ENCODE measurements at regions not wholly inside any gene's neighbourhood (a gene's known extent, or its start where the extent isn't known, plus 50 kb on each side); places are given as distances from the start of the nearest gene placed in this dataset.

GRCh38 chr2:21668078-21668710, 544.4 kb downstream of the TDRD15 start:
- DNase-seq (ENCODE audit: low read depth), result no peak
- H3K4me3 ChIP-seq (ENCODE audit: low read length), result no peak overlapping the region
- no peaks in the 10 kb centered on the region for H3K27me3 ChIP-seq (replicated peaks; ENCODE audit: control insufficient read depth, insufficient read depth, low read length)
- H3K9ac ChIP-seq (ENCODE audit: low read length), result no peak overlapping the region
- no peaks in the 10 kb centered on the region for H3K9me3 ChIP-seq (ENCODE audit: control insufficient read depth, low read length)
- H3K36me3 ChIP-seq (ENCODE audit: control insufficient read depth, insufficient read depth, low read length, severe bottlenecking), result no peaks in the 10 kb centered on the region
- H3K4me1 ChIP-seq (ENCODE audit: control insufficient read depth, insufficient read depth, low read length), result no peaks in the 10 kb centered on the region

DNA sequence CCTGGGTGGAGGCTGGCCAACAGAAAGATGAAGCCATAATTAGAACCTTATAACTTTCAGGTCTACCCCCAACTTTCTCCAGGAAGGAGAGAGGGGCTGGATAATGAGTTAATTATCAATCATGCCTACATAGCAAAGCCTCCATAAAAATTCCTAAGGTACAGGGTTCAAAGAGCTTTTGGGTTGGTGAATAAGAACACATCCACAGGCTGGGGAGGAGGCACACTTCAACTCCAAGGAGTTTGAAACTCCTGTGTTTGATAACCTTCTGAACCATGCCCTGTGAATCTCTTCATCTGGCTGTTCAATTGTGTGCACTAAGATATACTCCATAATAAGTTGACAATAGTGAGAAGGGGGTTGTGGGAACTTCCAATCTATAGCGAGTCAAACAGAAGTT, 552.3 kb downstream of the TDRD15 start:
- Histone ChIP-seq H3K4me1 (ENCODE audit: control insufficient read depth, insufficient read depth, low read length) (no peaks in the 10 kb centered on the region), H3K36me3 (ENCODE audit: control insufficient read depth, insufficient read depth, low read length, severe bottlenecking) (no peaks in the 10 kb centered on the region), H3K9me3 (ENCODE audit: control insufficient read depth, low read length) (peaks cover 9% of the 10 kb centered on the region), H3K27me3 (replicated peaks; ENCODE audit: control insufficient read depth, insufficient read depth, low read length) (no peaks in the 10 kb centered on the region), H3K4me3 (ENCODE audit: low read length) (no peak overlapping the region), H3K9ac (ENCODE audit: low read length) (no peak overlapping the region)
- no peak for DNase-seq (ENCODE audit: low read depth)

GRCh38 chr2:21676676-21677075, 552.9 kb downstream of the TDRD15 start:
- H3K36me3 ChIP-seq (ENCODE audit: control insufficient read depth, insufficient read depth, low read length, severe bottlenecking), result no peaks in the 10 kb centered on the region
- no peak overlapping the region for H3K9ac ChIP-seq (ENCODE audit: low read length)
- H3K4me1 ChIP-seq (ENCODE audit: control insufficient read depth, insufficient read depth, low read length), result no peaks in the 10 kb centered on the region
- H3K9me3 ChIP-seq (ENCODE audit: control insufficient read depth, low read length), result peaks cover 15% of the 10 kb centered on the region
- no peak for DNase-seq (ENCODE audit: low read depth)
- H3K4me3 ChIP-seq (ENCODE audit: low read length), result no peak overlapping the region
- no peaks in the 10 kb centered on the region for H3K27me3 ChIP-seq (replicated peaks; ENCODE audit: control insufficient read depth, insufficient read depth, low read length)

GRCh38 chr2:21683838-21684237, 560.1 kb downstream of the TDRD15 start:
- no peaks in the 10 kb centered on the region for H3K27me3 ChIP-seq (replicated peaks; ENCODE audit: control insufficient read depth, insufficient read depth, low read length)

DNA sequence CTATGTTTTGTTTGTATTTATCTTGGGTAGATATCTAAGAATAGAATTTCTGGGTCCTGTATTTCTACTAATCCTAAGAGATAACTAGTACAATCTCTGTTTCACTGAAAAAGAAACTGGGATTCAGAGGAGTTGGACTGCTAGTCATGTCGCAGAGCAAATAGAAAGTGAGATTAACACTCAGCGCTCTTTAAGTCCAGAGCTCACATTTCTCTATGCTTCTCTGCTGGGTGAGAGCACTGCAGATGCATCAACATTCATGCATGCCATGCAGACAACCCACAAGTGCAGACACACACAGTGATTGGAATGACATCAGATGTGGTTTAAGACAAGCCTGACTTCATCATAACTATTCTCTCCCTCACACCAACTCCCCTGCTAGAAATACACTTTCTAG, 563.8 kb downstream of the TDRD15 start:
- H3K4me3 ChIP-seq (ENCODE audit: low read length), result no peak overlapping the region

More at GRCh38 chr2:21683838-21684237, 560.1 kb downstream of the TDRD15 start:
- Histone ChIP-seq H3K9ac (ENCODE audit: low read length) (no peak overlapping the region), H3K4me1 (ENCODE audit: control insufficient read depth, insufficient read depth, low read length) (no peaks in the 10 kb centered on the region), H3K36me3 (ENCODE audit: control insufficient read depth, insufficient read depth, low read length, severe bottlenecking) (no peaks in the 10 kb centered on the region), H3K4me3 (ENCODE audit: low read length) (no peak overlapping the region), H3K9me3 (ENCODE audit: control insufficient read depth, low read length) (peaks cover 30% of the 10 kb centered on the region)
- DNase-seq (ENCODE audit: low read depth), result no peak

GRCh38 chr2:21690005-21690404, 566.2 kb downstream of the TDRD15 start:
- Histone ChIP-seq H3K9me3 (ENCODE audit: control insufficient read depth, low read length) (no peaks in the 10 kb centered on the region), H3K4me1 (ENCODE audit: control insufficient read depth, insufficient read depth, low read length) (no peaks in the 10 kb centered on the region), H3K36me3 (ENCODE audit: control insufficient read depth, insufficient read depth, low read length, severe bottlenecking) (no peaks in the 10 kb centered on the region), H3K9ac (ENCODE audit: low read length) (no peak overlapping the region), H3K4me3 (ENCODE audit: low read length) (no peak overlapping the region), H3K27me3 (replicated peaks; ENCODE audit: control insufficient read depth, insufficient read depth, low read length) (no peaks in the 10 kb centered on the region)
- no peak for DNase-seq (ENCODE audit: low read depth)

More for the DNA sequence above, 563.8 kb downstream of the TDRD15 start:
- Histone ChIP-seq H3K36me3 (ENCODE audit: control insufficient read depth, insufficient read depth, low read length, severe bottlenecking) (no peaks in the 10 kb centered on the region), H3K27me3 (replicated peaks; ENCODE audit: control insufficient read depth, insufficient read depth, low read length) (no peaks in the 10 kb centered on the region), H3K9ac (ENCODE audit: low read length) (no peak overlapping the region), H3K4me1 (ENCODE audit: control insufficient read depth, insufficient read depth, low read length) (no peaks in the 10 kb centered on the region), H3K9me3 (ENCODE audit: control insufficient read depth, low read length) (peaks cover 7% of the 10 kb centered on the region)
- no peak for DNase-seq (ENCODE audit: low read depth)

GRCh38 chr2:21693081-21693480, 569.3 kb downstream of the TDRD15 start:
- DNase-seq (ENCODE audit: low read depth), result no peak
- Histone ChIP-seq H3K36me3 (ENCODE audit: control insufficient read depth, insufficient read depth, low read length, severe bottlenecking) (no peaks in the 10 kb centered on the region), H3K4me3 (ENCODE audit: low read length) (no peak overlapping the region), H3K27me3 (replicated peaks; ENCODE audit: control insufficient read depth, insufficient read depth, low read length) (no peaks in the 10 kb centered on the region), H3K9ac (ENCODE audit: low read length) (no peak overlapping the region), H3K4me1 (ENCODE audit: control insufficient read depth, insufficient read depth, low read length) (no peaks in the 10 kb centered on the region), H3K9me3 (ENCODE audit: control insufficient read depth, low read length) (no peaks in the 10 kb centered on the region)

DNA sequence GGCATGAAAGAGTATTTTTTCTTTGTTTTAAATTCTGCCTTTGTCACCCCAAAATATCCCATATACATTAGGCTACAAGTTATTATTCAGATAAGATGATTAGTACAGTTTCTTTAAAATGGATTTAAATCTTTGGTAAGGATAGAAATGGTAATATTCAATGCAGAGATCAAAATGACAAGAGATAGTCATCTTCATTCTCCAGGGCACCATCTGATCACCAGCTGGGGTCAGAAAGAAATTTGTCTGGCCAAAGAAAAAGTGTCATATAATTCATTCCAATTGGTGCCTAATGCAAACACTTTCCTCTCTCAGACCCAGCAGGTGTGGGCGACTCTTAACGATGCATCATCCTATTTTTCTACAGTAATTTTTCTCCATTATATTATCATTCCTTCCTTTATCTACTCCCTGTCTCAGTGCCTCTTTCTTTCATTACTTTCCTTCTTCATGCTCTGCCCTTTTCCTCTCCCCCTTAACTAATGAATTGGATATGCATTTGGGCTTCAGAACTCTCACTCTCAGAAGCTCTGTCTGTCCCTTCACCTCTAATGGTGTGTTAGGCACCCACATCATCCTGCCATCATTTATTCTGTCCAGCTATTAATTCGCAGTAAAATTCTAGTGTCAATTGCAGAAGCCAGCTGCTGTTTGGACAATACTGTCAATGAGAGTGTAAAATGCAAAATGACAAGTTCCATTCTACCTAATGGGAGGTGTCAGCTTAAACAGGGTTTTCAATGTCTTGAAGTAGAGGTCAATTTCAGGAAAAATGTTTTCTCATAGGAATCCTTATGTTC, 570.5 kb downstream of the TDRD15 start:
- Histone ChIP-seq H3K9ac (ENCODE audit: low read length) (no peak overlapping the region), H3K9me3 (ENCODE audit: control insufficient read depth, low read length) (no peaks in the 10 kb centered on the region), H3K4me1 (ENCODE audit: control insufficient read depth, insufficient read depth, low read length) (no peaks in the 10 kb centered on the region), H3K36me3 (ENCODE audit: control insufficient read depth, insufficient read depth, low read length, severe bottlenecking) (no peaks in the 10 kb centered on the region), H3K4me3 (ENCODE audit: low read length) (no peak overlapping the region), H3K27me3 (replicated peaks; ENCODE audit: control insufficient read depth, insufficient read depth, low read length) (no peaks in the 10 kb centered on the region)
- DNase-seq (ENCODE audit: low read depth), result no peak

DNA sequence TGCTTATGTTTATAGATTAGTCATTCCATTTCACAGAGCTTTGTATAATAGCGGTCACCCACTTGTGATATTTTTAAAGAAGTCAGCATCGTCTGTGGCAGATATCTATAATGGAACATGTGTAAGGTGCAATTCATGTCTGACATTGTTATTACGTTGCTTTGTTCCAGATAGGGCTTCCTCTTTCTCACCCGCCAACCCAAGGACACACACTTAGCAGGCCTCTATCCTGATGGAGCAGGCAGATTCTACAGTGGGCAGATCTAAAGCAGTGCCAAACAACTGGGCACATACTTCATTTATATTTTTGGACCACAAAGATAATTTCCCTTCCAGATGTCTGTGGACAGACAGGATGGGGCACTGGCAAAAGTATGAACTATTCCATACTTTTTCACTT, 573.1 kb downstream of the TDRD15 start:
- no peaks in the 10 kb centered on the region for H3K27me3 ChIP-seq (replicated peaks; ENCODE audit: control insufficient read depth, insufficient read depth, low read length)
- H3K9ac ChIP-seq (ENCODE audit: low read length), result no peak overlapping the region
- H3K4me1 ChIP-seq (ENCODE audit: control insufficient read depth, insufficient read depth, low read length), result no peaks in the 10 kb centered on the region
- H3K36me3 ChIP-seq (ENCODE audit: control insufficient read depth, insufficient read depth, low read length, severe bottlenecking), result no peaks in the 10 kb centered on the region
- H3K9me3 ChIP-seq (ENCODE audit: control insufficient read depth, low read length), result no peaks in the 10 kb centered on the region
- no peak overlapping the region for H3K4me3 ChIP-seq (ENCODE audit: low read length)
- no peak for DNase-seq (ENCODE audit: low read depth)

DNA sequence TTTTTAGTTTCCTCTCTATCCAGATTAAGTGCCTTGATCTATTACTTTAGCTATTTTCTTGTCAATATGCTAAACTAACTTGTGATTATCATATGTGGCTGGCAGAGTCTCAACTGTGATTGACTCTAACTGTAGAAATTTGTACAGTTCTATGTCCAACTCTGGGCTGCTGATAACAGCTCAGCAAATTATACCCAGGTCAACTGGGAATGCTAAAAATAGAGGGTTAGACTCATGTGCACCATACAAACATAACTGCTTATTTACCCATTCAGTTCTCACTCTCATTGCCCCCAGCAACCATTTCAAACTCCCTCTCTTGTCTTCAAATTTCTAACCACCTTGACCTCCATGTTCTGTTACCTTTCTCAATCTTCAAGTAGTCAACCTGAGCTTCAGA, 576.9 kb downstream of the TDRD15 start:
- Histone ChIP-seq H3K9me3 (ENCODE audit: control insufficient read depth, low read length) (no peaks in the 10 kb centered on the region), H3K4me3 (ENCODE audit: low read length) (no peak overlapping the region), H3K4me1 (ENCODE audit: control insufficient read depth, insufficient read depth, low read length) (no peaks in the 10 kb centered on the region), H3K27me3 (replicated peaks; ENCODE audit: control insufficient read depth, insufficient read depth, low read length) (no peaks in the 10 kb centered on the region), H3K36me3 (ENCODE audit: control insufficient read depth, insufficient read depth, low read length, severe bottlenecking) (no peaks in the 10 kb centered on the region), H3K9ac (ENCODE audit: low read length) (no peak overlapping the region)
- DNase-seq (ENCODE audit: low read depth), result no peak

DNA sequence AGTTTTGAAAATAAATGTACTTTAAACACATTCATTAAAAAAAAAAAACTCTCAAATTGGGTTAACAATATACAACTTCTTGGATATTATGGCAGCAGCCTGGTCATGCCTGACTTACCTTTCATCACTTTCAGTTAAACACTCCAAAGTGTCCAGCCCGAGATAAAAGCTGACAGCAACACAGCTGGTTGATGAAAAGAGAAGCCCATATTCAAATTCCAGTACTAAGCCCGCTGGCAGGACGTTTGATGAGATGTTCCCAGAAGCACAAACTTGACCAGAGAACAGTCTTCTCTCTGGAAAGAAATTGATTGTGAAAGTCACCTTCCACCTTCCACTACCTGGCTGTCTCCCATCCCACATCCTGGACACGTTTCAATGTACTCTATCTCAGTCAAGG, 586.3 kb downstream of the TDRD15 start:
- no peak overlapping the region for H3K4me3 ChIP-seq (ENCODE audit: low read length)
- no peaks in the 10 kb centered on the region for H3K36me3 ChIP-seq (ENCODE audit: control insufficient read depth, insufficient read depth, low read length, severe bottlenecking)
- H3K4me1 ChIP-seq (ENCODE audit: control insufficient read depth, insufficient read depth, low read length), result no peaks in the 10 kb centered on the region
- no peaks in the 10 kb centered on the region for H3K27me3 ChIP-seq (replicated peaks; ENCODE audit: control insufficient read depth, insufficient read depth, low read length)
- no peak for DNase-seq (ENCODE audit: low read depth)
- no peaks in the 10 kb centered on the region for H3K9me3 ChIP-seq (ENCODE audit: control insufficient read depth, low read length)
- no peak overlapping the region for H3K9ac ChIP-seq (ENCODE audit: low read length)
